H1 (cell line): ENCODE measurements at regions not wholly inside any gene's neighbourhood (a gene's known extent, or its start where the extent isn't known, plus 50 kb on each side); places are given as distances from the start of the nearest gene placed in this dataset.

Experiments used
- CTCF ChIA-PET: fragments of 300-600 bp; sonication (Branson Sonifier 250); formaldehyde crosslinking; loops from one replicate; lab custom pipeline; 2021; ENCODE audit not compliant: partially characterized antibody; lab: Charles Lee
- POLR2A ChIA-PET: fragments of 300-600 bp; sonication (Branson Sonifier 250); formaldehyde crosslinking; loops from one replicate; lab custom pipeline; 2021; ENCODE audit warnings: inconsistent platforms; ENCODE audit not compliant: partially characterized antibody; lab: Charles Lee
- DNase-seq, 2 experiments: peaks; one replicate each; pipeline versions ENCODE4 v3.0.0 to v3.0.0-alpha.2; 2010 to 2022; ENCODE audit warnings: low spot score in 2 of 2, low read depth in 1 of 2, mixed read lengths in 1 of 2
- FAIRE-seq: peaks from 2 replicates; lab custom pipeline; 2011; peaks lifted over from hg19 to GRCh38; lab: Jason Lieb, UNC
- H2AFZ ChIP-seq: 2 replicates; pipeline ENCODE4 v1.8.1; 2012; ENCODE audit warnings: low read length, inconsistent platforms
- H2AK5ac ChIP-seq: 2 replicates; pipeline ENCODE4 v1.6.1; 2013; ENCODE audit warnings: low read depth, low read length
- H2BK120ac ChIP-seq: replicated peaks from 2 replicates; pipeline ENCODE3; 2013; ENCODE audit warnings: low read depth, low read length, inconsistent platforms
- H2BK12ac ChIP-seq: 2 replicates; pipeline ENCODE4 v1.6.1; 2013; ENCODE audit warnings: low read depth, low read length
- H2BK15ac ChIP-seq: 2 replicates; pipeline ENCODE4 v1.6.1; 2013; ENCODE audit warnings: low read length
- H2BK20ac ChIP-seq: 2 replicates; pipeline ENCODE4 v1.6.1; 2013; ENCODE audit warnings: low read length
- H2BK5ac ChIP-seq: 2 replicates; pipeline ENCODE4 v1.6.1; 2013; ENCODE audit warnings: low read depth, low read length
- H3K14ac ChIP-seq: 2 replicates; pipeline ENCODE4 v1.6.1; 2013; ENCODE audit warnings: inconsistent platforms; ENCODE audit not compliant: insufficient read length
- H3K18ac ChIP-seq: 2 replicates; pipeline ENCODE4 v1.6.1; 2013; ENCODE audit warnings: low read length; ENCODE audit errors: extremely low read depth
- H3K23ac ChIP-seq: 2 replicates; pipeline ENCODE4 v1.6.1; 2013; ENCODE audit warnings: inconsistent platforms; ENCODE audit not compliant: insufficient read length
- H3K23me2 ChIP-seq: 2 replicates; pipeline ENCODE4 v1.6.1; 2013; ENCODE audit warnings: low read depth, low read length
- H3K27ac ChIP-seq: 2 replicates; pipeline ENCODE4 v1.6.1; 2011; ENCODE audit warnings: low read depth, low read length, inconsistent platforms
- H3K27me3 ChIP-seq, 4 experiments: replicated peaks in 1 of 4; 1 replicate in 1 of 4; 2 replicates in 3 of 4; pipeline versions ENCODE4 v1.6.1 to v1.8.1; 2011 to 2013; ENCODE audit warnings: low read length in 3 of 4, mild to moderate bottlenecking in 3 of 4, inconsistent platforms in 2 of 4, mixed read lengths in 2 of 4, moderate library complexity in 1 of 4; ENCODE audit not compliant: control insufficient read depth in 3 of 4, insufficient read depth in 3 of 4; ENCODE audit errors: extremely low read depth in 1 of 4
- H3K36me3 ChIP-seq, 4 experiments: 2 replicates each; pipeline versions ENCODE4 v1.6.1 to v1.8.1; 2011 to 2013; ENCODE audit warnings: mild to moderate bottlenecking in 4 of 4, low read length in 3 of 4, moderate library complexity in 2 of 4, control low read depth in 1 of 4, inconsistent platforms in 1 of 4; ENCODE audit not compliant: insufficient read depth in 4 of 4, control insufficient read depth in 2 of 4
- H3K4ac ChIP-seq: replicated peaks from 2 replicates; pipeline ENCODE3; 2013; ENCODE audit warnings: low read length, low read depth, mixed read lengths, inconsistent platforms; ENCODE audit not compliant: insufficient read length
- H3K4me1 ChIP-seq, 4 experiments: replicated peaks in 1 of 4; 1 replicate in 1 of 4; 2 replicates in 3 of 4; pipeline versions ENCODE4 v1.6.1 to v1.8.1; 2011 to 2013; ENCODE audit warnings: low read length in 3 of 4, inconsistent platforms in 2 of 4, mixed read lengths in 1 of 4; ENCODE audit not compliant: insufficient read depth in 4 of 4, control insufficient read depth in 3 of 4
- H3K4me2 ChIP-seq, 2 experiments: 2 replicates each; pipeline versions ENCODE4 v1.6.1 to v1.8.1; 2011 to 2013; ENCODE audit warnings: low read depth in 2 of 2, low read length in 2 of 2, control low read depth in 1 of 2, inconsistent platforms in 1 of 2, mild to moderate bottlenecking in 1 of 2; ENCODE audit not compliant: insufficient read depth in 1 of 2
- H3K4me3 ChIP-seq, 4 experiments: fragments of 200-600, 300-600 bp in 1 of 4; sonication (generic), shearing (Covaris generic), sonication (Bioruptor Twin) in 1 of 4; 2 replicates each; pipeline versions ENCODE4 v1.5.1 to v1.8.1; 2011 to 2016; ENCODE audit warnings: low read length in 4 of 4, low read depth in 3 of 4, control low read depth in 2 of 4, inconsistent platforms in 2 of 4, mild to moderate bottlenecking in 2 of 4, mixed read lengths in 1 of 4, moderate library complexity in 1 of 4; ENCODE audit not compliant: insufficient read depth in 2 of 4; ENCODE audit errors: extremely low read depth in 1 of 4
- H3K56ac ChIP-seq: replicated peaks from 2 replicates; pipeline ENCODE3; 2013; ENCODE audit warnings: low read depth, mild to moderate bottlenecking, mixed read lengths, low read length, inconsistent platforms; ENCODE audit not compliant: insufficient read length
- H3K79me1 ChIP-seq: 2 replicates; pipeline ENCODE4 v1.6.1; 2013; ENCODE audit warnings: low read depth, low read length, control low read depth
- H3K79me2 ChIP-seq, 2 experiments: 2 replicates each; pipeline versions ENCODE4 v1.6.1 to v1.8.1; 2012 to 2013; ENCODE audit warnings: low read length in 2 of 2, mild to moderate bottlenecking in 2 of 2, inconsistent platforms in 1 of 2; ENCODE audit not compliant: insufficient read depth in 2 of 2, control insufficient read depth in 1 of 2
- H3K9ac ChIP-seq, 4 experiments: replicated peaks in 1 of 4; 1 replicate in 1 of 4; 2 replicates in 3 of 4; pipeline versions ENCODE4 v1.6.1 to v1.8.1; 2011 to 2013; ENCODE audit warnings: low read depth in 3 of 4, low read length in 3 of 4, control low read depth in 2 of 4, mild to moderate bottlenecking in 2 of 4, moderate library complexity in 2 of 4, inconsistent platforms in 1 of 4; ENCODE audit errors: extremely low read depth in 1 of 4
- H3K9me3 ChIP-seq, 2 experiments: 2 replicates each; pipeline versions ENCODE4 v1.6.1 to v1.8.1; 2012 to 2013; ENCODE audit warnings: mild to moderate bottlenecking in 2 of 2, moderate library complexity in 2 of 2, control low read depth in 1 of 2, inconsistent platforms in 1 of 2, low read depth in 1 of 2, low read length in 1 of 2, mixed read lengths in 1 of 2; ENCODE audit not compliant: insufficient read depth in 2 of 2
- H4K20me1 ChIP-seq, 2 experiments: replicated peaks in 1 of 2; 2 replicates each; pipeline versions ENCODE3 to v1.8.1; 2011 to 2013; ENCODE audit warnings: inconsistent platforms in 2 of 2, low read length in 2 of 2, mild to moderate bottlenecking in 1 of 2; ENCODE audit not compliant: insufficient read depth in 2 of 2, control insufficient read depth in 1 of 2
- H4K5ac ChIP-seq: 2 replicates; pipeline ENCODE4 v1.6.1; 2013; ENCODE audit warnings: low read length, low read depth, mixed read lengths, inconsistent platforms; ENCODE audit not compliant: insufficient read length
- H4K8ac ChIP-seq: 2 replicates; pipeline ENCODE4 v1.8.0; 2013; ENCODE audit warnings: mild to moderate bottlenecking, moderate library complexity, low read length, inconsistent platforms; ENCODE audit not compliant: insufficient read depth; ENCODE audit errors: extremely low read depth
- H4K91ac ChIP-seq: replicated peaks from 2 replicates; pipeline ENCODE3; 2013; ENCODE audit warnings: low read length, mixed read lengths, inconsistent platforms; ENCODE audit not compliant: insufficient read length
- RAD21 ChIP-seq, 2 experiments: IDR thresholded peaks in 1 of 2; conservative IDR thresholded peaks in 1 of 2; 2 replicates each; pipeline ENCODE4 v1.6.1; 2011; ENCODE audit warnings: low read depth in 2 of 2, low read length in 2 of 2, improper control_type of control experiment in 1 of 2, inconsistent platforms in 1 of 2, mild to moderate bottlenecking in 1 of 2, moderate library complexity in 1 of 2
- WGBS, 2 experiments: shearing (Covaris generic) in 1 of 2; methylation state at CpG; one replicate each; pipeline versions ENCODE4 v1.1.6 to v1.1.7; 2013 to 2015; ENCODE audit warnings: low lambda C conversion rate in 2 of 2, mixed read lengths in 2 of 2, inconsistent platforms in 1 of 2, low coverage in 1 of 2, missing lambda C conversion rate in 1 of 2; ENCODE audit not compliant: insufficient replicate concordance in 2 of 2, insufficient coverage in 1 of 2, insufficient read length in 1 of 2; ENCODE audit errors: extremely low coverage in 1 of 2, missing lambda C conversion rate in 1 of 2; 5-methylcytosine and 5-hydroxymethylcytosine counted together

DNA sequence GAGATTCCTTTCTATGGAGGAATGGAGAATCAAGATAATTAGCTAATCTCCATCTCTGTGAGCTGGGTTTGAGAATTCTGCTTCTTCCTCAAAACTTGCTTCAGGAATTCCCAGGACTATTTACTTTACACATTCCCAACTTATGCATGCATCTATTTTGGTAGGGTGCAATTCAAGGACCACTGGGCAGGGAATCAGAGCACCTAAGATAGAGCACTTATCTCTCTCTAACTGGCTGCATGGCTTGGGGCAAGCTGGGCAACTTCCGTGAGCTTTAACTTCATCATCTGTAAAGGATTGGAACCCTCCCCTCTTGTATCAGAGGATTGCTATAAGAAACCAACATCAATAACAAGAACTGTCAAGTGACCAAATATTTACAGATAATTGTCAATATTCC, 160.2 kb downstream of the PDCD6IP start:
- DNase-seq (no peak), FAIRE-seq (no peak)
- Histone ChIP-seq H3K56ac (no peak overlapping the region), H2BK15ac (no peak overlapping the region), H4K20me1 (no peaks in the 10 kb centered on the region), H3K4me2 (no peak overlapping the region), H2BK120ac (no peak overlapping the region), H2BK12ac (no peak overlapping the region), H4K8ac (no peak overlapping the region), H3K4me3 (no peak overlapping the region), H3K27me3 (no peaks in the 10 kb centered on the region), H3K23ac (no peak overlapping the region), H3K4me1 (peaks cover 0 to 3% (median under 1%) of the 10 kb centered on the region in 4 experiments; a peak in 2 of 7 replicates), H3K9ac (no peak overlapping the region), H2BK20ac (no peak overlapping the region), H3K9me3 (no peaks in the 10 kb centered on the region), H3K79me1 (no peaks in the 10 kb centered on the region), H3K4ac (no peak overlapping the region), H3K23me2 (no peaks in the 10 kb centered on the region), H3K36me3 (no peaks in the 10 kb centered on the region), H3K27ac (no peak overlapping the region), H4K5ac (no peak overlapping the region), H3K14ac (no peak overlapping the region), H3K18ac (no peak overlapping the region), H2BK5ac (no peak overlapping the region), H2AFZ (no peak overlapping the region), H2AK5ac (no peak overlapping the region), H4K91ac (no peak overlapping the region), H3K79me2 (no peaks in the 10 kb centered on the region)
- ChIA-PET POLR2A (no interaction called here), CTCF (interaction anchor here (0.7 to 4.0 kb wide), 4 partner anchors 14 to 155 kb away, joined by 3 to 18 read pairs (median 4); no protein-coding TSS in a partner anchor)
- WGBS, 2 experiments: 92% methylated on average over 1 of the region's 1 CpG; no CpG with 5 or more reads in 1 of the 2 experiments
- TF ChIP-seq RAD21 (IDR thresholded peaks at IDR 0.05 in 1 of 2, conservative IDR thresholded peaks at IDR 0.05 in 1 of 2; ENCODE audit: low read depth in 2 of 2, low read length in 2 of 2): no peak
